Glutamatergic neuron (in vitro differentiated cells): ENCODE measurements at regions not wholly inside any gene's neighbourhood (a gene's known extent, or its start where the extent isn't known, plus 50 kb on each side); places are given as distances from the start of the nearest gene placed in this dataset.

Experiments used
- DNase-seq: peaks from one replicate; pipeline ENCODE4 v3.0.0; 2022
- H3K27ac Mint-ChIP-seq: one replicate; pipeline ENCODE4 v1.8.0; 2020; ENCODE audit warnings: mild to moderate bottlenecking, mixed read lengths, inconsistent platforms; ENCODE audit not compliant: unreplicated experiment
- H3K27me3 Mint-ChIP-seq: one replicate; pipeline ENCODE4 v1.8.0; 2020; ENCODE audit warnings: mild to moderate bottlenecking, moderate library complexity, mixed read lengths, inconsistent platforms; ENCODE audit not compliant: unreplicated experiment
- H3K36me3 Mint-ChIP-seq: one replicate; pipeline ENCODE4 v1.8.0; 2020; ENCODE audit warnings: mild to moderate bottlenecking, mixed read lengths, inconsistent platforms; ENCODE audit not compliant: unreplicated experiment
- H3K4me1 Mint-ChIP-seq: one replicate; pipeline ENCODE4 v1.8.0; 2020; ENCODE audit warnings: mild to moderate bottlenecking, low read depth, mixed read lengths, inconsistent platforms; ENCODE audit not compliant: unreplicated experiment
- H3K4me3 Mint-ChIP-seq: one replicate; pipeline ENCODE4 v1.8.0; 2020; ENCODE audit warnings: mild to moderate bottlenecking, mixed read lengths, inconsistent platforms; ENCODE audit not compliant: unreplicated experiment
- H3K9me3 Mint-ChIP-seq: one replicate; pipeline ENCODE4 v1.8.0; 2020; ENCODE audit warnings: mild to moderate bottlenecking, moderate library complexity, mixed read lengths, inconsistent platforms; ENCODE audit not compliant: unreplicated experiment
- TF ChIP-seq, protein P1 (sequence below): fragments of 200-600 bp; sonication (generic); IDR thresholded peaks from one replicate; pipeline ENCODE4 v1.5.0; 2021; ENCODE audit not compliant: partially characterized antibody, unreplicated experiment

GRCh38 chr17:77901481-77901880, 57.0 kb upstream of the TNRC6C start:
- Mint-ChIP-seq H3K36me3 (no peaks in the 10 kb centered on the region), H3K9me3 (no peaks in the 10 kb centered on the region), H3K27me3 (peaks cover 1% of the 10 kb centered on the region), H3K4me3 (no peak overlapping the region), H3K27ac (no peak overlapping the region), H3K4me1 (peaks cover under 1% of the 10 kb centered on the region)
- TF ChIP-seq, protein P1, sequence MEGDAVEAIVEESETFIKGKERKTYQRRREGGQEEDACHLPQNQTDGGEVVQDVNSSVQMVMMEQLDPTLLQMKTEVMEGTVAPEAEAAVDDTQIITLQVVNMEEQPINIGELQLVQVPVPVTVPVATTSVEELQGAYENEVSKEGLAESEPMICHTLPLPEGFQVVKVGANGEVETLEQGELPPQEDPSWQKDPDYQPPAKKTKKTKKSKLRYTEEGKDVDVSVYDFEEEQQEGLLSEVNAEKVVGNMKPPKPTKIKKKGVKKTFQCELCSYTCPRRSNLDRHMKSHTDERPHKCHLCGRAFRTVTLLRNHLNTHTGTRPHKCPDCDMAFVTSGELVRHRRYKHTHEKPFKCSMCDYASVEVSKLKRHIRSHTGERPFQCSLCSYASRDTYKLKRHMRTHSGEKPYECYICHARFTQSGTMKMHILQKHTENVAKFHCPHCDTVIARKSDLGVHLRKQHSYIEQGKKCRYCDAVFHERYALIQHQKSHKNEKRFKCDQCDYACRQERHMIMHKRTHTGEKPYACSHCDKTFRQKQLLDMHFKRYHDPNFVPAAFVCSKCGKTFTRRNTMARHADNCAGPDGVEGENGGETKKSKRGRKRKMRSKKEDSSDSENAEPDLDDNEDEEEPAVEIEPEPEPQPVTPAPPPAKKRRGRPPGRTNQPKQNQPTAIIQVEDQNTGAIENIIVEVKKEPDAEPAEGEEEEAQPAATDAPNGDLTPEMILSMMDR: no peak
- no peak for DNase-seq

DNA sequence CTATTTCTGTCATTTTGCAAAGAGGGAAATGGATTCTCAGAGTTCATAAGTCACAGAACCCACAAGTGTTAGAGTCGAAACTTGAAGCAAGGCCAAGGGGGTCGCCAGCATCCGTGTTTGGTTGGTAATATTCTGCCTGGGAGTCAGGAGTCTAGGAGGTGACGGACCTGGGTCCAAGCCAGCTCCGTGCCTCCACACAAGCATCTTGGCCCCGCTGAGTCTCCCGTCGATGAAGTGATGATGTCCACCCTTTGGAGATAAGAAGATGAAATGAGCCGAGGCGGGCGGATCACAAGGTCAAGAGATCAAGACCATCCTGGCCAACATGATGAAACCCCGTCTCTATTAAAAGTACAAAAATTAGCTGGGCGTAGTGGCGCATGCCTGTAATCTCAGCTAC, 53.2 kb upstream of the TNRC6C start:
- Mint-ChIP-seq H3K27me3 (peaks cover 5% of the 10 kb centered on the region), H3K9me3 (peaks cover 2% of the 10 kb centered on the region), H3K36me3 (no peaks in the 10 kb centered on the region), H3K4me1 (peaks cover 2% of the 10 kb centered on the region), H3K27ac (no peak overlapping the region), H3K4me3 (no peak overlapping the region)
- DNase-seq: no peak
- TF ChIP-seq, protein P1: no peak

- peaks cover 4% of the 10 kb centered on the region for H3K9me3 Mint-ChIP-seq
- peaks cover 2% of the 10 kb centered on the region for H3K4me1 Mint-ChIP-seq
- TF ChIP-seq, protein P1: no peak
- H3K27ac Mint-ChIP-seq: no peak overlapping the region
- peaks cover 4% of the 10 kb centered on the region for H3K27me3 Mint-ChIP-seq
- DNase-seq: no peak
- no peak overlapping the region for H3K4me3 Mint-ChIP-seq
- no peaks in the 10 kb centered on the region for H3K36me3 Mint-ChIP-seq
These were observed 52.7 kb upstream of the TNRC6C start for GRCh38 chr17:77905766-77906165.

DNA sequence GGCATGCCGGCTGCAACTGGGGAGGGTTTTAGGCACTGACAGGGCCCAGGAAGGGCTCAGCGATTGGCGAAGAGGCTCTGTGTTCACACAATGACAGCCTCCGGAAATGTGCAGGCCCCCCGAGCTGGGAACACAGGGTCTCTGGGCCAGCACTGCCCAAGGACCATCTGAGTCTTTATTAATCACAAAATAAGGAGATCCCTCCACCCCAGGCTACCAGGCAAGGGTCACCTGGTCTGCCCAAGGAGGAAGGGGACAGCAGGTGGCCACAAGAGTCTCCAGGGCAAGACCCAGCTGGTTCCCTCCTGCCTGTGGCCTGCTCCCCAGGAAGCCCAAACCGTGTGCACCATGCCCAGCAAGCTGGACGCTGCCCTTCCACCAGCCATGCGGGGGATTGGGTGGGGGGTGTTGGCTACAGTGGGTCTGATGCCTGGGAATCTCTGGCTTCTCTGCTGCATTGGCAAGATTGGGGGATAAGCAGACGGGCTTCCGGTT, 52.1 kb upstream of the TNRC6C start:
- no peak for DNase-seq
- Mint-ChIP-seq H3K4me1 (peaks cover 2% of the 10 kb centered on the region), H3K27me3 (peaks cover 4% of the 10 kb centered on the region), H3K27ac (no peak overlapping the region), H3K36me3 (no peaks in the 10 kb centered on the region), H3K9me3 (peaks cover 6% of the 10 kb centered on the region), H3K4me3 (no peak overlapping the region)
- TF ChIP-seq, protein P1: no peak

DNA sequence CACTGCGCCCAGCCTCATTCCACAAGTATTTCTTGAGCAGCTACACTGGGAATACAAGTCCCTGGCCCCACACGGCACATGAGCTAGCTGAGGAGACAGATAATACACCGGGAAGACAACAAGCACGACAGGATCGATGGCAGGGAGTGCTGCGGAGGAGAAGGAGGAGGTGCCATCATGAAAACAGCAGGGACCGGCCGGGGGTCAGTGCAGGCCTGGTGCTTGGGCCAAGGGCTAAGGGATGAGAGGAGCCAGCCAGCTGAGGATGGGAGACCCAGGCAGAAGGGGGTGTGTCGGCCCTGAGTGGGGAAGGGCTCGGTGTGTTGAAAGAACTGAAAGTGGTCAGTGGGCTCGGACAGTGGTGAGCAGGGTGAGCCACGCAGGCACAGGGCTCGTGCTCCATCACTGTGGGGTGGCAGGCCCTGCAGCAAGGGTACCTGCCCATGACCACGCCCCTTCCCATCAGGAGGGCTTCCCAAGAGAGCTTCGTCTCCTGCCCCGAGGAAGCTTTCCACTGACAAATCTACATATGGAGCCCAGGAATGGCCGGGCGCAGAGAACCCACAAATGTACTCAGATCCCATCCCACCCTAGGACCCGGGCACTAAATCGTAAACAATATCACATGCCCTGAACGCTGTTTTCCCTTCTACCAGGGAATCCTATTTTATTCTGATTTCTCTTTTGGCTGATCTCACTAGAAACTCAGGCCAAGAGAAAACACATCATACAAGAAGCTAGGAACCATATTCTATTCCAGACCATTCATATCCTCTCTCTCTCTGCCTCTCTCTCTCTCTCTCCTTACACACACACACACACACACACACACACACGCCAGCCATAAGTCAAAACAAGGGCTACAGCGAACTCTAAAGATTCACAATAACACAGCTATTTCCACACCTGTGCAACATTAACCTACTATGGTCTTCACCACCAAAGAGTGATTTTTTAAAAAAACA, 50.7 kb upstream of the TNRC6C start:
- Mint-ChIP-seq H3K4me1 (peaks cover 2% of the 10 kb centered on the region), H3K27ac (peak overlapping the region; percentile 14), H3K9me3 (peaks cover 7% of the 10 kb centered on the region), H3K36me3 (no peaks in the 10 kb centered on the region), H3K27me3 (peaks cover 4% of the 10 kb centered on the region), H3K4me3 (no peak overlapping the region)
- DNase-seq: no peak
- TF ChIP-seq, protein P1: no peak
